H1 (cell line): ENCODE measurements at regions not wholly inside any gene's neighbourhood (a gene's known extent, or its start where the extent isn't known, plus 50 kb on each side); places are given as distances from the start of the nearest gene placed in this dataset.

Source experiments
- CTBP2 ChIP-seq: IDR thresholded peaks from 2 replicates; pipeline ENCODE4 v1.7.0; 2011; ENCODE audit warnings: borderline replicate concordance, mild to moderate bottlenecking, moderate library complexity, mixed read lengths, low read length; ENCODE audit not compliant: insufficient read depth, insufficient read length
- EZH2 ChIP-seq: fragments of 200-600 bp; sonication (generic); IDR thresholded peaks from 2 replicates; pipeline ENCODE4 v1.7.1; 2012; ENCODE audit warnings: low read depth, mild to moderate bottlenecking, moderate library complexity, low read length, inconsistent platforms; ENCODE audit not compliant: severe bottlenecking
- POLR2A ChIP-seq, 2 experiments: IDR thresholded peaks; 1 replicate in 1 of 2; 2 replicates in 1 of 2; pipeline ENCODE4 v1.6.1; 2011; ENCODE audit warnings: low read depth in 2 of 2, low read length in 2 of 2, mild to moderate bottlenecking in 2 of 2; ENCODE audit errors: control extremely low read depth in 1 of 2
- POU5F1 ChIP-seq: IDR thresholded peaks from 2 replicates; pipeline ENCODE4 v1.6.1; 2011; ENCODE audit warnings: low read depth, mild to moderate bottlenecking, low read length, moderate library complexity
- SAP30 ChIP-seq: fragments of 300-600 bp; sonication (generic); IDR thresholded peaks from 2 replicates; pipeline ENCODE4 v1.7.1; 2012; ENCODE audit warnings: low read length, moderate library complexity, mild to moderate bottlenecking, inconsistent platforms; ENCODE audit not compliant: insufficient read depth, insufficient replicate concordance
- TEAD4 ChIP-seq: IDR thresholded peaks from 2 replicates; pipeline ENCODE4 v1.6.1; 2012; ENCODE audit warnings: low read depth, low read length, inconsistent platforms, mixed read lengths

DNA sequence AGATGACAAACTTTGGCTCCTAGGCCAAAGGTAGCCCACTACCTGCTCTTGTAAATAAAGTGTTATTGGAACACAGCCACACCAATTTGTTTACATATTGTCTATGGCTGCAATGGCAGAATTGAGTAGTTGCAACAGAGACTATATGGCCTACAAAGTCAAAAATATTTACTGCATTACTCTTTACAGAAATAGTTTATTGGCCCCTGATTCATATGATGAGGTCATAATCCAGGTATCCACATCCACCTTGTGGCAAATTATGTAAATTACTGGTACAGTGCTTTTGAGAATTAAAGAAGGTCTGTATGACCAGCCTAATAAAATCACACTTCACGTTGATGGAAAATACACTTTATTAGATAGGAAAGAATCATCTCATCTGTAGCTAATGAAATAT is 337.0 kb upstream of the DDX53 start (continued):
- TF ChIP-seq POLR2A (IDR thresholded peaks at IDR 0.05; ENCODE audit: control extremely low read depth in 1 of 2, low read depth in 2 of 2, low read length in 2 of 2) (no peak), CTBP2 (no peak), POU5F1 (no peak), SAP30 (no peak), EZH2 (no peak), TEAD4 (no peak)
- TF ChIP-seq, all 59 proteins: peak for 0
